Neural cell (in vitro differentiated cells): ENCODE measurements at regions not wholly inside any gene's neighbourhood (a gene's known extent, or its start where the extent isn't known, plus 50 kb on each side); places are given as distances from the start of the nearest gene placed in this dataset.

Source experiments
- MXI1 ChIP-seq: fragments of 450-650 bp; conservative IDR thresholded peaks from 2 replicates; pipeline ENCODE4 v1.6.1; 2014; ENCODE audit warnings: antibody characterized with exemption, mild to moderate bottlenecking; ENCODE audit not compliant: poor library complexity, severe bottlenecking
- POLR2AphosphoS5 ChIP-seq: IDR thresholded peaks from 2 replicates; pipeline ENCODE4 v1.6.1; 2012
- REST ChIP-seq: IDR thresholded peaks from 2 replicates; pipeline ENCODE4 v1.6.1; 2012; ENCODE audit warnings: borderline replicate concordance

- TF ChIP-seq MXI1 = no peak
- TF ChIP-seq REST = no peak
- TF ChIP-seq POLR2AphosphoS5 = no peak
Observed at GRCh38 chr2:144967961-144968360, 448.0 kb upstream of the ZEB2 start.
